H1 (cell line): ENCODE measurements at regions not wholly inside any gene's neighbourhood (a gene's known extent, or its start where the extent isn't known, plus 50 kb on each side); places are given as distances from the start of the nearest gene placed in this dataset.

Source experiments
- CTCF ChIA-PET: fragments of 300-600 bp; sonication (Branson Sonifier 250); formaldehyde crosslinking; loops from one replicate; lab custom pipeline; 2021; ENCODE audit not compliant: partially characterized antibody; lab: Charles Lee
- POLR2A ChIA-PET: fragments of 300-600 bp; sonication (Branson Sonifier 250); formaldehyde crosslinking; loops from one replicate; lab custom pipeline; 2021; ENCODE audit warnings: inconsistent platforms; ENCODE audit not compliant: partially characterized antibody; lab: Charles Lee
- DNase-seq, 2 experiments: peaks; one replicate each; pipeline versions ENCODE4 v3.0.0 to v3.0.0-alpha.2; 2010 to 2022; ENCODE audit warnings: low spot score in 2 of 2, low read depth in 1 of 2, mixed read lengths in 1 of 2
- FAIRE-seq: peaks from 2 replicates; lab custom pipeline; 2011; peaks lifted over from hg19 to GRCh38; lab: Jason Lieb, UNC
- H2AFZ ChIP-seq: 2 replicates; pipeline ENCODE4 v1.8.1; 2012; ENCODE audit warnings: low read length, inconsistent platforms
- H2AK5ac ChIP-seq: 2 replicates; pipeline ENCODE4 v1.6.1; 2013; ENCODE audit warnings: low read depth, low read length
- H2BK120ac ChIP-seq: replicated peaks from 2 replicates; pipeline ENCODE3; 2013; ENCODE audit warnings: low read depth, low read length, inconsistent platforms
- H2BK12ac ChIP-seq: 2 replicates; pipeline ENCODE4 v1.6.1; 2013; ENCODE audit warnings: low read depth, low read length
- H2BK15ac ChIP-seq: 2 replicates; pipeline ENCODE4 v1.6.1; 2013; ENCODE audit warnings: low read length
- H2BK20ac ChIP-seq: 2 replicates; pipeline ENCODE4 v1.6.1; 2013; ENCODE audit warnings: low read length
- H2BK5ac ChIP-seq: 2 replicates; pipeline ENCODE4 v1.6.1; 2013; ENCODE audit warnings: low read depth, low read length
- H3K14ac ChIP-seq: 2 replicates; pipeline ENCODE4 v1.6.1; 2013; ENCODE audit warnings: inconsistent platforms; ENCODE audit not compliant: insufficient read length
- H3K18ac ChIP-seq: 2 replicates; pipeline ENCODE4 v1.6.1; 2013; ENCODE audit warnings: low read length; ENCODE audit errors: extremely low read depth
- H3K23ac ChIP-seq: 2 replicates; pipeline ENCODE4 v1.6.1; 2013; ENCODE audit warnings: inconsistent platforms; ENCODE audit not compliant: insufficient read length
- H3K23me2 ChIP-seq: 2 replicates; pipeline ENCODE4 v1.6.1; 2013; ENCODE audit warnings: low read depth, low read length
- H3K27ac ChIP-seq: 2 replicates; pipeline ENCODE4 v1.6.1; 2011; ENCODE audit warnings: low read depth, low read length, inconsistent platforms
- H3K27me3 ChIP-seq, 4 experiments: replicated peaks in 1 of 4; 1 replicate in 1 of 4; 2 replicates in 3 of 4; pipeline versions ENCODE4 v1.6.1 to v1.8.1; 2011 to 2013; ENCODE audit warnings: low read length in 3 of 4, mild to moderate bottlenecking in 3 of 4, inconsistent platforms in 2 of 4, mixed read lengths in 2 of 4, moderate library complexity in 1 of 4; ENCODE audit not compliant: control insufficient read depth in 3 of 4, insufficient read depth in 3 of 4; ENCODE audit errors: extremely low read depth in 1 of 4
- H3K36me3 ChIP-seq, 4 experiments: 2 replicates each; pipeline versions ENCODE4 v1.6.1 to v1.8.1; 2011 to 2013; ENCODE audit warnings: mild to moderate bottlenecking in 4 of 4, low read length in 3 of 4, moderate library complexity in 2 of 4, control low read depth in 1 of 4, inconsistent platforms in 1 of 4; ENCODE audit not compliant: insufficient read depth in 4 of 4, control insufficient read depth in 2 of 4
- H3K4ac ChIP-seq: replicated peaks from 2 replicates; pipeline ENCODE3; 2013; ENCODE audit warnings: low read length, low read depth, mixed read lengths, inconsistent platforms; ENCODE audit not compliant: insufficient read length
- H3K4me1 ChIP-seq, 4 experiments: replicated peaks in 1 of 4; 1 replicate in 1 of 4; 2 replicates in 3 of 4; pipeline versions ENCODE4 v1.6.1 to v1.8.1; 2011 to 2013; ENCODE audit warnings: low read length in 3 of 4, inconsistent platforms in 2 of 4, mixed read lengths in 1 of 4; ENCODE audit not compliant: insufficient read depth in 4 of 4, control insufficient read depth in 3 of 4
- H3K4me2 ChIP-seq, 2 experiments: 2 replicates each; pipeline versions ENCODE4 v1.6.1 to v1.8.1; 2011 to 2013; ENCODE audit warnings: low read depth in 2 of 2, low read length in 2 of 2, control low read depth in 1 of 2, inconsistent platforms in 1 of 2, mild to moderate bottlenecking in 1 of 2; ENCODE audit not compliant: insufficient read depth in 1 of 2
- H3K4me3 ChIP-seq, 4 experiments: fragments of 200-600, 300-600 bp in 1 of 4; sonication (generic), shearing (Covaris generic), sonication (Bioruptor Twin) in 1 of 4; 2 replicates each; pipeline versions ENCODE4 v1.5.1 to v1.8.1; 2011 to 2016; ENCODE audit warnings: low read length in 4 of 4, low read depth in 3 of 4, control low read depth in 2 of 4, inconsistent platforms in 2 of 4, mild to moderate bottlenecking in 2 of 4, mixed read lengths in 1 of 4, moderate library complexity in 1 of 4; ENCODE audit not compliant: insufficient read depth in 2 of 4; ENCODE audit errors: extremely low read depth in 1 of 4
- H3K56ac ChIP-seq: replicated peaks from 2 replicates; pipeline ENCODE3; 2013; ENCODE audit warnings: low read depth, mild to moderate bottlenecking, mixed read lengths, low read length, inconsistent platforms; ENCODE audit not compliant: insufficient read length
- H3K79me1 ChIP-seq: 2 replicates; pipeline ENCODE4 v1.6.1; 2013; ENCODE audit warnings: low read depth, low read length, control low read depth
- H3K79me2 ChIP-seq, 2 experiments: 2 replicates each; pipeline versions ENCODE4 v1.6.1 to v1.8.1; 2012 to 2013; ENCODE audit warnings: low read length in 2 of 2, mild to moderate bottlenecking in 2 of 2, inconsistent platforms in 1 of 2; ENCODE audit not compliant: insufficient read depth in 2 of 2, control insufficient read depth in 1 of 2
- H3K9ac ChIP-seq, 4 experiments: replicated peaks in 1 of 4; 1 replicate in 1 of 4; 2 replicates in 3 of 4; pipeline versions ENCODE4 v1.6.1 to v1.8.1; 2011 to 2013; ENCODE audit warnings: low read depth in 3 of 4, low read length in 3 of 4, control low read depth in 2 of 4, mild to moderate bottlenecking in 2 of 4, moderate library complexity in 2 of 4, inconsistent platforms in 1 of 4; ENCODE audit errors: extremely low read depth in 1 of 4
- H3K9me3 ChIP-seq, 2 experiments: 2 replicates each; pipeline versions ENCODE4 v1.6.1 to v1.8.1; 2012 to 2013; ENCODE audit warnings: mild to moderate bottlenecking in 2 of 2, moderate library complexity in 2 of 2, control low read depth in 1 of 2, inconsistent platforms in 1 of 2, low read depth in 1 of 2, low read length in 1 of 2, mixed read lengths in 1 of 2; ENCODE audit not compliant: insufficient read depth in 2 of 2
- H4K20me1 ChIP-seq, 2 experiments: replicated peaks in 1 of 2; 2 replicates each; pipeline versions ENCODE3 to v1.8.1; 2011 to 2013; ENCODE audit warnings: inconsistent platforms in 2 of 2, low read length in 2 of 2, mild to moderate bottlenecking in 1 of 2; ENCODE audit not compliant: insufficient read depth in 2 of 2, control insufficient read depth in 1 of 2
- H4K5ac ChIP-seq: 2 replicates; pipeline ENCODE4 v1.6.1; 2013; ENCODE audit warnings: low read length, low read depth, mixed read lengths, inconsistent platforms; ENCODE audit not compliant: insufficient read length
- H4K8ac ChIP-seq: 2 replicates; pipeline ENCODE4 v1.8.0; 2013; ENCODE audit warnings: mild to moderate bottlenecking, moderate library complexity, low read length, inconsistent platforms; ENCODE audit not compliant: insufficient read depth; ENCODE audit errors: extremely low read depth
- H4K91ac ChIP-seq: replicated peaks from 2 replicates; pipeline ENCODE3; 2013; ENCODE audit warnings: low read length, mixed read lengths, inconsistent platforms; ENCODE audit not compliant: insufficient read length
- CEBPB ChIP-seq: IDR thresholded peaks from 2 replicates; pipeline ENCODE4 v1.6.1; 2012; ENCODE audit warnings: low read depth, low read length
- EZH2 ChIP-seq: fragments of 200-600 bp; sonication (generic); IDR thresholded peaks from 2 replicates; pipeline ENCODE4 v1.7.1; 2012; ENCODE audit warnings: low read depth, mild to moderate bottlenecking, moderate library complexity, low read length, inconsistent platforms; ENCODE audit not compliant: severe bottlenecking
- JUN ChIP-seq: IDR thresholded peaks from 2 replicates; pipeline ENCODE4 v1.6.1; 2011; ENCODE audit warnings: low read depth, mild to moderate bottlenecking, improper control_type of control experiment, low read length
- POLR2A ChIP-seq, 2 experiments: IDR thresholded peaks; 1 replicate in 1 of 2; 2 replicates in 1 of 2; pipeline ENCODE4 v1.6.1; 2011; ENCODE audit warnings: low read depth in 2 of 2, low read length in 2 of 2, mild to moderate bottlenecking in 2 of 2; ENCODE audit errors: control extremely low read depth in 1 of 2
- RFX5 ChIP-seq: IDR thresholded peaks from 2 replicates; pipeline ENCODE4 v1.6.1; 2011; ENCODE audit warnings: low read depth, low read length, improper control_type of control experiment, borderline replicate concordance
- SIN3A ChIP-seq, 2 experiments: IDR thresholded peaks in 1 of 2; conservative IDR thresholded peaks in 1 of 2; 2 replicates each; pipeline ENCODE4 v1.6.1; 2011 to 2012; ENCODE audit warnings: low read length in 2 of 2, improper control_type of control experiment in 1 of 2, low read depth in 1 of 2, mild to moderate bottlenecking in 1 of 2
- SRF ChIP-seq: IDR thresholded peaks from 2 replicates; pipeline ENCODE4 v1.6.1; 2011; ENCODE audit warnings: mild to moderate bottlenecking, low read depth, low read length, moderate library complexity
- TAF1 ChIP-seq: IDR thresholded peaks from 2 replicates; pipeline ENCODE4 v1.6.1; 2011; ENCODE audit warnings: mild to moderate bottlenecking, low read depth, low read length
- TAF7 ChIP-seq: optimal IDR thresholded peaks from 2 replicates; pipeline ENCODE3; 2011; ENCODE audit warnings: low read depth, mild to moderate bottlenecking, inconsistent platforms, low read length, moderate library complexity, borderline replicate concordance
- YY1 ChIP-seq: IDR thresholded peaks from 2 replicates; pipeline ENCODE4 v1.6.1; 2011; ENCODE audit warnings: low read depth, mild to moderate bottlenecking, low read length
- WGBS, 2 experiments: shearing (Covaris generic) in 1 of 2; methylation state at CpG; one replicate each; pipeline versions ENCODE4 v1.1.6 to v1.1.7; 2013 to 2015; ENCODE audit warnings: low lambda C conversion rate in 2 of 2, mixed read lengths in 2 of 2, inconsistent platforms in 1 of 2, low coverage in 1 of 2, missing lambda C conversion rate in 1 of 2; ENCODE audit not compliant: insufficient replicate concordance in 2 of 2, insufficient coverage in 1 of 2, insufficient read length in 1 of 2; ENCODE audit errors: extremely low coverage in 1 of 2, missing lambda C conversion rate in 1 of 2; 5-methylcytosine and 5-hydroxymethylcytosine counted together

GRCh38 chr2:196478588-196478987, 160.9 kb upstream of the CCDC150 start:
- no peak overlapping the region for H3K4me2 ChIP-seq
- H3K27ac ChIP-seq: no peak overlapping the region
- no peak overlapping the region for H2BK15ac ChIP-seq
- H3K23ac ChIP-seq: no peak overlapping the region
- TF ChIP-seq POLR2A (IDR thresholded peaks at IDR 0.05; ENCODE audit: control extremely low read depth in 1 of 2, low read depth in 2 of 2, low read length in 2 of 2) (no peak), EZH2 (no peak), RFX5 (no peak), JUN (no peak), YY1 (no peak), SIN3A (conservative IDR thresholded peaks at IDR 0.05 in 1 of 2, IDR thresholded peaks at IDR 0.05 in 1 of 2; ENCODE audit: low read depth in 1 of 2, low read length in 2 of 2) (no peak), CEBPB (no peak), TAF1 (no peak), SRF (no peak), TAF7 (no peak)
- no peaks in the 10 kb centered on the region for H4K20me1 ChIP-seq
- H3K79me2 ChIP-seq: no peaks in the 10 kb centered on the region
- no peak overlapping the region for H2AK5ac ChIP-seq
- no peaks in the 10 kb centered on the region for H3K4me1 ChIP-seq
- H3K4ac ChIP-seq: no peak overlapping the region
- no peak overlapping the region for H2BK5ac ChIP-seq
- H2BK12ac ChIP-seq: no peak overlapping the region
- no peaks in the 10 kb centered on the region for H3K9me3 ChIP-seq
- H3K18ac ChIP-seq: no peak overlapping the region
- ChIA-PET CTCF (interaction anchor here (0.7 to 1.1 kb wide), 3 partner anchors 10 to 65 kb away, joined by 3 to 4 read pairs (median 4); no protein-coding TSS in a partner anchor), POLR2A (no interaction called here)
- no peak overlapping the region for H2AFZ ChIP-seq
- no peak overlapping the region for H3K14ac ChIP-seq
- no peaks in the 10 kb centered on the region for H3K36me3 ChIP-seq
- no peaks in the 10 kb centered on the region for H3K23me2 ChIP-seq
- H3K79me1 ChIP-seq: no peaks in the 10 kb centered on the region; the same call in 1 of the 2 replicates
- 87% methylated on average over 2 of the region's 2 CpGs; no CpG with 5 or more reads in 1 of the 2 experiments for WGBS, 2 experiments
- H3K27me3 ChIP-seq: no peaks in the 10 kb centered on the region
- H4K8ac ChIP-seq: no peak overlapping the region
- H3K56ac ChIP-seq: no peak overlapping the region
- H3K4me3 ChIP-seq: no peak overlapping the region
- H2BK120ac ChIP-seq: no peak overlapping the region
- no peak overlapping the region for H3K9ac ChIP-seq
- no peak overlapping the region for H4K5ac ChIP-seq
- no peak overlapping the region for H2BK20ac ChIP-seq
- FAIRE-seq (no peak), DNase-seq (no peak)
- H4K91ac ChIP-seq: no peak overlapping the region
